Keratinocyte (primary cell): ENCODE measurements at regions not wholly inside any gene's neighbourhood (a gene's known extent, or its start where the extent isn't known, plus 50 kb on each side); places are given as distances from the start of the nearest gene placed in this dataset.

Source experiments
- DNase-seq: peaks from one replicate; pipeline ENCODE4 v3.0.0-alpha.2; 2011; ENCODE audit warnings: low read depth, missing footprints, low spot score
- FAIRE-seq: peaks from 2 replicates; lab custom pipeline; 2011; peaks lifted over from hg19 to GRCh38; lab: Jason Lieb, UNC
- H2AFZ ChIP-seq: 2 replicates; pipeline ENCODE4 v1.6.0; 2012; ENCODE audit warnings: low read length, control low read depth, inconsistent platforms; ENCODE audit not compliant: control insufficient read depth
- H3K27ac ChIP-seq: 2 replicates; pipeline ENCODE4 v1.5.1; 2011; ENCODE audit warnings: low read length; ENCODE audit not compliant: control insufficient read depth, insufficient read depth
- H3K27me3 ChIP-seq: 3 replicates; pipeline ENCODE4 v1.6.0; 2011; ENCODE audit warnings: low read length; ENCODE audit not compliant: control insufficient read depth, insufficient read depth; ENCODE audit errors: extremely low read depth
- H3K36me3 ChIP-seq, 2 experiments: 2 replicates in 1 of 2; 3 replicates in 1 of 2; pipeline ENCODE4 v1.5.1; 2011; ENCODE audit warnings: low read length in 2 of 2, mild to moderate bottlenecking in 1 of 2; ENCODE audit not compliant: control insufficient read depth in 2 of 2, insufficient read depth in 2 of 2; ENCODE audit errors: extremely low read depth in 1 of 2
- H3K4me1 ChIP-seq: 3 replicates; pipeline ENCODE4 v1.5.1; 2011; ENCODE audit warnings: low read length; ENCODE audit not compliant: control insufficient read depth, insufficient read depth; ENCODE audit errors: extremely low read depth
- H3K4me2 ChIP-seq: 3 replicates; pipeline ENCODE4 v1.6.0; 2011; ENCODE audit warnings: low read depth, low read length; ENCODE audit not compliant: control insufficient read depth, insufficient read depth; ENCODE audit errors: extremely low read depth
- H3K4me3 ChIP-seq, 3 experiments: fragments of 200-600 bp in 1 of 3; sonication (generic) in 1 of 3; 2 replicates in 2 of 3; 3 replicates in 1 of 3; pipeline ENCODE4 v1.5.1; 2011 to 2016; ENCODE audit warnings: low read length in 3 of 3, mild to moderate bottlenecking in 3 of 3, control low read depth in 2 of 3, inconsistent platforms in 1 of 3, low read depth in 1 of 3, mixed read lengths in 1 of 3, mixed run types in 1 of 3, moderate library complexity in 1 of 3; ENCODE audit not compliant: control insufficient read depth in 2 of 3, insufficient read depth in 2 of 3; ENCODE audit errors: extremely low read depth in 1 of 3
- H3K79me2 ChIP-seq: 2 replicates; pipeline ENCODE4 v1.6.0; 2012; ENCODE audit warnings: low read length; ENCODE audit not compliant: control insufficient read depth, insufficient read depth
- H3K9ac ChIP-seq: 3 replicates; pipeline ENCODE4 v1.6.0; 2011; ENCODE audit warnings: low read length; ENCODE audit not compliant: control insufficient read depth, insufficient read depth; ENCODE audit errors: extremely low read depth
- H3K9me1 ChIP-seq: 3 replicates; pipeline ENCODE4 v1.6.0; 2011; ENCODE audit warnings: low read length; ENCODE audit not compliant: control insufficient read depth, insufficient read depth; ENCODE audit errors: extremely low read depth
- H3K9me3 ChIP-seq: 2 replicates; pipeline ENCODE4 v1.5.1; 2012; ENCODE audit warnings: low read depth, low read length; ENCODE audit not compliant: control insufficient read depth
- H4K20me1 ChIP-seq: 3 replicates; pipeline ENCODE4 v1.6.0; 2011; ENCODE audit warnings: low read length; ENCODE audit not compliant: control insufficient read depth, insufficient read depth; ENCODE audit errors: extremely low read depth
- CTCF ChIP-seq, 3 experiments: IDR thresholded peaks in 1 of 3; conservative IDR thresholded peaks in 1 of 3; optimal IDR thresholded peaks in 1 of 3; 2 replicates in 2 of 3; 3 replicates in 1 of 3; pipeline versions ENCODE3 to v1.5.1; 2011; ENCODE audit warnings: low read length in 3 of 3, mild to moderate bottlenecking in 3 of 3, moderate library complexity in 2 of 3, control low read depth in 1 of 3, inconsistent platforms in 1 of 3; ENCODE audit not compliant: insufficient read depth in 2 of 3; ENCODE audit errors: extremely low read depth in 1 of 3
- EZH2 ChIP-seq: IDR thresholded peaks from one replicate; pipeline ENCODE4 v1.6.1; 2012; ENCODE audit warnings: inconsistent platforms, mild to moderate bottlenecking, low read length, moderate library complexity
- dilution Hi-C: fragments of 300-500 bp; cut with MboI; formaldehyde crosslinking; loops from one replicate; pipeline ENCODE4 v1.7.0; 2020; ENCODE audit warnings: low sequenced_read_pairs; ENCODE audit not compliant: extremely low pct_ligation_motif_present
- small RNA-seq, 3 experiments: library from RNA; depleted of rRNA; stranded (forward); fragments of <200 nt; gene quantifications; one replicate each; pipeline ENCODE3, GENCODE V24; 2012; ENCODE audit warnings: low read depth in 3 of 3, low replicate concordance in 1 of 3; ENCODE audit not compliant: insufficient read length in 3 of 3

GRCh38 chrX:96244955-96245354 lies 439.7 kb upstream of the DIAPH2 start:
- dilution Hi-C loops, result no loop called here
- H3K27ac ChIP-seq, result no peak overlapping the region

GRCh38 chrX:96246436-96246835 lies 438.2 kb upstream of the DIAPH2 start:
- no peaks in the 10 kb centered on the region for H4K20me1 ChIP-seq
- no peaks in the 10 kb centered on the region for H3K9me3 ChIP-seq
- no peak overlapping the region for H2AFZ ChIP-seq
- H3K9me1 ChIP-seq, result no peaks in the 10 kb centered on the region
- H3K27ac ChIP-seq, result no peak overlapping the region
- H3K9ac ChIP-seq, result no peak overlapping the region
- no peaks in the 10 kb centered on the region for H3K4me1 ChIP-seq
- no peaks in the 10 kb centered on the region for H3K79me2 ChIP-seq
- DNase-seq (no peak), FAIRE-seq (no peak)
- no peak overlapping the region for H3K4me2 ChIP-seq
- H3K4me3 ChIP-seq, result no peak overlapping the region
- H3K36me3 ChIP-seq, result no peaks in the 10 kb centered on the region
- no peaks in the 10 kb centered on the region for H3K27me3 ChIP-seq
- dilution Hi-C loops, result no loop called here
- TF ChIP-seq CTCF (optimal IDR thresholded peaks at IDR 0.05 in 1 of 3, IDR thresholded peaks at IDR 0.05 in 1 of 3, conservative IDR thresholded peaks at IDR 0.05 in 1 of 3; ENCODE audit: extremely low read depth in 1 of 3, insufficient read depth in 2 of 3, low read length in 3 of 3), result no peak
- no peak for TF ChIP-seq EZH2

More at GRCh38 chrX:96244955-96245354, 439.7 kb upstream of the DIAPH2 start:
- Histone ChIP-seq H3K4me3 (no peak overlapping the region), H3K27me3 (no peaks in the 10 kb centered on the region), H3K4me1 (no peaks in the 10 kb centered on the region), H3K9me3 (no peaks in the 10 kb centered on the region), H3K4me2 (no peak overlapping the region), H2AFZ (no peak overlapping the region), H4K20me1 (no peaks in the 10 kb centered on the region), H3K79me2 (no peaks in the 10 kb centered on the region), H3K36me3 (no peaks in the 10 kb centered on the region), H3K9ac (no peak overlapping the region), H3K9me1 (no peaks in the 10 kb centered on the region)
- TF ChIP-seq EZH2 (no peak), CTCF (optimal IDR thresholded peaks at IDR 0.05 in 1 of 3, IDR thresholded peaks at IDR 0.05 in 1 of 3, conservative IDR thresholded peaks at IDR 0.05 in 1 of 3; ENCODE audit: extremely low read depth in 1 of 3, insufficient read depth in 2 of 3, low read length in 3 of 3) (no peak)
- no peak for DNase-seq
- FAIRE-seq, result no peak

Small RNAs in the stretch of these regions (small RNA-seq; reads per million reads assigned to genes)
- gene AL022161.1 (0 reads per million in 3 experiments), gene RN7SL379P (0 reads per million in 3 experiments), gene RNA5SP510 (0 reads per million in 3 experiments), gene RPS29P28 (0 reads per million in 3 experiments)
